OCI-LY7 (cell line): ENCODE measurements at regions not wholly inside any gene's neighbourhood (a gene's known extent, or its start where the extent isn't known, plus 50 kb on each side); places are given as distances from the start of the nearest gene placed in this dataset.
A peak's percentile ranks its signal among the peaks of the same experiment; 100 is the strongest.

Source experiments
- BruUV-seq: library from RNA; stranded (reverse); fragments of 400-500 nt; replicated peaks from 2 replicates; lab custom pipeline; 2021; lab: Mats Ljungman, UMichigan
- CTCF ChIA-PET: fragments of 300-600 bp; sonication (Branson Sonifier 250); formaldehyde crosslinking; loops from one replicate; lab custom pipeline; 2022; ENCODE audit warnings: antibody characterized with exemption; ENCODE audit not compliant: unreplicated experiment; lab: Charles Lee
- POLR2A ChIA-PET: fragments of 300-600 bp; sonication (Branson Sonifier 250); formaldehyde crosslinking; loops from one replicate; lab custom pipeline; 2022; ENCODE audit warnings: antibody characterized with exemption; lab: Charles Lee
- DNase-seq: peaks from one replicate; pipeline ENCODE4 v3.0.0-alpha.2; 2015; ENCODE audit warnings: low spot score
- H2AFZ ChIP-seq: fragments of 200-600 bp; sonication (generic), shearing (Covaris generic); 2 replicates; pipeline ENCODE4 v1.6.1; 2014; ENCODE audit warnings: mild to moderate bottlenecking, antibody characterized with exemption, low read length, moderate library complexity
- H3K27ac ChIP-seq: fragments of 200-600 bp; sonication (generic); 2 replicates; pipeline ENCODE4 v1.5.1; 2014; ENCODE audit warnings: mixed run types, low read depth, mild to moderate bottlenecking, moderate library complexity, low read length, inconsistent platforms; ENCODE audit not compliant: poor library complexity, severe bottlenecking
- H3K36me3 ChIP-seq: fragments of 200-600 bp; sonication (generic); 2 replicates; pipeline ENCODE4 v1.6.1; 2014; ENCODE audit warnings: mild to moderate bottlenecking, antibody characterized with exemption, low read length, moderate library complexity, mixed read lengths; ENCODE audit not compliant: insufficient read depth
- H3K4me1 ChIP-seq: fragments of 200-600 bp; sonication (generic); 2 replicates; pipeline ENCODE4 v1.5.1; 2014; ENCODE audit warnings: mild to moderate bottlenecking, low read length; ENCODE audit not compliant: insufficient read depth, poor library complexity, severe bottlenecking
- H3K4me2 ChIP-seq: fragments of 200-600 bp; sonication (generic); 2 replicates; pipeline ENCODE4 v1.6.1; 2014; ENCODE audit warnings: mild to moderate bottlenecking, low read length
- H3K4me3 ChIP-seq: fragments of 200-600 bp; sonication (generic); 2 replicates; pipeline ENCODE4 v1.5.1; 2014; ENCODE audit warnings: mild to moderate bottlenecking, low read depth, low read length; ENCODE audit not compliant: poor library complexity, severe bottlenecking
- H3K79me2 ChIP-seq: fragments of 200-600 bp; sonication (generic); 2 replicates; pipeline ENCODE4 v1.6.1; 2016; ENCODE audit warnings: low read depth, mild to moderate bottlenecking, low read length, moderate library complexity, mixed read lengths; ENCODE audit not compliant: insufficient read depth
- H3K9me2 ChIP-seq: fragments of 200-600 bp; sonication (generic); 2 replicates; pipeline ENCODE4 v1.6.1; 2016; ENCODE audit warnings: mild to moderate bottlenecking, low read length, mixed read lengths; ENCODE audit not compliant: insufficient read depth
- H3K9me3 ChIP-seq: fragments of 200-600 bp; sonication (generic); 2 replicates; pipeline ENCODE4 v1.6.1; 2014; ENCODE audit warnings: mild to moderate bottlenecking, mixed run types, low read length, mixed read lengths
- H4K20me1 ChIP-seq: fragments of 200-600 bp; sonication (generic); 2 replicates; pipeline ENCODE4 v1.6.1; 2014; ENCODE audit warnings: mild to moderate bottlenecking, antibody characterized with exemption, low read length, moderate library complexity, mixed read lengths; ENCODE audit not compliant: insufficient read depth
- CTCF ChIP-seq: fragments of 200-600 bp; sonication (generic); conservative IDR thresholded peaks from 2 replicates; pipeline ENCODE4 v1.5.1; 2014; ENCODE audit warnings: mild to moderate bottlenecking, antibody characterized with exemption, low read length, moderate library complexity, mixed read lengths
- EZH2phosphoT487 ChIP-seq: fragments of 200-600 bp; sonication (generic); IDR thresholded peaks from 2 replicates; pipeline ENCODE4 v1.6.1; 2018; ENCODE audit warnings: low read depth, borderline replicate concordance, mild to moderate bottlenecking, mixed run types, antibody characterized with exemption, low read length, moderate library complexity, mixed read lengths
- intact Hi-C: fragments of 100-400 bp; cut with micrococcal nuclease; formaldehyde crosslinking; loops from one replicate; pipeline ENCODE4 v1.10.0; 2022; ENCODE audit not compliant: unreplicated experiment

GRCh38 chr1:90621986-90622385 lies 95.1 kb downstream of the BARHL2 start:
- Histone ChIP-seq H3K36me3 (no peaks in the 10 kb centered on the region), H3K9me3 (no peaks in the 10 kb centered on the region), H3K79me2 (no peaks in the 10 kb centered on the region), H4K20me1 (no peaks in the 10 kb centered on the region), H3K9me2 (no peaks in the 10 kb centered on the region), H3K4me1 (no peaks in the 10 kb centered on the region), H3K27ac (no peak overlapping the region), H3K4me3 (no peak overlapping the region), H3K4me2 (no peak overlapping the region), H2AFZ (no peak overlapping the region)
- CTCF ChIA-PET = no interaction called here
- TF ChIP-seq CTCF (no peak), EZH2phosphoT487 (no peak)
- intact Hi-C loops = no loop called here
- DNase-seq = no peak
- BruUV-seq = no TSS peak
- POLR2A ChIA-PET = no interaction called here

GRCh38 chr1:90616395-90616794 lies 100.7 kb downstream of the BARHL2 start:
- BruUV-seq = no TSS peak
- Histone ChIP-seq H3K9me3 (no peaks in the 10 kb centered on the region), H3K4me3 (no peak overlapping the region), H3K27ac (no peak overlapping the region), H3K4me2 (no peak overlapping the region), H4K20me1 (no peaks in the 10 kb centered on the region), H3K4me1 (no peaks in the 10 kb centered on the region), H3K36me3 (no peaks in the 10 kb centered on the region), H2AFZ (no peak overlapping the region), H3K9me2 (no peaks in the 10 kb centered on the region), H3K79me2 (no peaks in the 10 kb centered on the region)
- no peak for DNase-seq
- POLR2A ChIA-PET = interaction anchor here (0.8 kb wide), 1 partner anchor 35 kb away, joined by 3 read pairs; no protein-coding TSS in a partner anchor
- intact Hi-C loops = no loop called here
- CTCF ChIA-PET = interaction anchor here (0.5 kb wide), 1 partner anchor 338 kb away, joined by 3 read pairs; no protein-coding TSS in a partner anchor
- TF ChIP-seq EZH2phosphoT487 (no peak), CTCF (peak; percentile 62)

GRCh38 chr1:90614872-90615271 lies 102.2 kb downstream of the BARHL2 start:
- no peaks in the 10 kb centered on the region for H3K36me3 ChIP-seq
- H3K79me2 ChIP-seq = no peaks in the 10 kb centered on the region
- CTCF ChIA-PET = no interaction called here
- no peak overlapping the region for H3K4me3 ChIP-seq
- POLR2A ChIA-PET = no interaction called here
- no peak for DNase-seq
- no peaks in the 10 kb centered on the region for H3K4me1 ChIP-seq
- TF ChIP-seq EZH2phosphoT487 (no peak), CTCF (peak; percentile 65)
- intact Hi-C loops = no loop called here
- no peak overlapping the region for H3K4me2 ChIP-seq
- H3K9me2 ChIP-seq = no peaks in the 10 kb centered on the region
- H4K20me1 ChIP-seq = no peaks in the 10 kb centered on the region
- no peaks in the 10 kb centered on the region for H3K9me3 ChIP-seq
- H3K27ac ChIP-seq = no peak overlapping the region
- no peak overlapping the region for H2AFZ ChIP-seq
- BruUV-seq = no TSS peak
